GM18861 (cell line): ENCODE measurements at regions not wholly inside any gene's neighbourhood (a gene's known extent, or its start where the extent isn't known, plus 50 kb on each side); places are given as distances from the start of the nearest gene placed in this dataset.

Experiments
- ATAC-seq: cut with Tn5 transposase; IDR thresholded peaks from one replicate; pipeline ENCODE4 v1.9.1; 2021; ENCODE audit not compliant: unreplicated experiment

DNA sequence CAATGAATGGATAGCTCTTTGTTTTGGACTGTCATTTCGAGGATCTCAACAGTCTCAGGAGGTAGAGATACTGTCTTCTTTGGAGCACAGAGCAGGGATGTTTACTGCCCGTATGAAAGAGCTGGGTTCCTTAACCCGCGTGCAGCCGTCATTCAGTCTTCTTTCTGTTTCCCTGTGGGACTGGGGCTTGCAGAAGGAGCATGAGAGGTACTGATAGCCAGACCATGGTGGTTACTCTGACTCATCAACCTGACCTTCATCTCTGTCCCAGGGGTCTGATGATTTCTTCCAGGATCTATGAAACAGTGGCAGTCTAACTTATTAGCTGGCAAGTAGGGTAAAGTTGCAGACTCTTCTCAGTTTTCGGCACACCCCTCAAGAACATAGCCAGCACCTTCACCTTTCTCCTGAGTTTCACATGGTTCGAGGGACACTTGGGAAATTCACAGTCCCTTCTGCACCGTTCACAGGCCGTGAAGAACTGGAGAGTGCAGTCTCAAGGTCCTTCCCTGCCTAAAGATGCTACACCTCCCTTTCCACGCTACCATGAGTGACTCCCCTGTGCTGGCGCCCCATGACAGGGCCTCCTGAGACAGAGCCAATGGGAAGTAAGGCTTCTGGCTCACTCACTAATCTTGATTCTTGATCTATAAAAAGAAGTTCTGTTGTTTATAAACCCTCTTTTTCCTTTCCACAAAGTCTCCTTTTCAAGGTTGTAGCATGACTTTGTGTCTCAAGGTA, 226.2 kb downstream of the MC4R start:
- peak; percentile 88 for ATAC-seq

DNA sequence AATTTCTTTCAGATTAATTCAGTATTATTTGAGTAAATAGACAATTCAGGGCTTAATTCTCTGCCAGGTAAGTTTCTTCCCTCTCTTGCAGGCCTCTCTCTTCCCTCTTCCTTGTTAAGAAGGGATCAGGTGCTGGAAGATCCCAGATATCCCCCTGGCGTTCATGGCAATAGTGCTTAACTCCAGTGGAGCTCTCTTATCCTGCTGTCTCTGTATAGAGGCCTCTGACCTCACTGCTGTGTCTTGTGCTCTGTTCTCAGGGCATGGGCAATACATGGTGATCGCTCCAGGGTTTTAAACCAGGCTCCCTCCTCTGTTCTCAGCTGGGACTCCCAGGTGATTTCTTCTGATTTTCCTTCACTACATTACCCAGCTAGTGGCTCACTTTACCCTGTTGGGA, 226.8 kb downstream of the MC4R start:
- ATAC-seq, result no peak

DNA sequence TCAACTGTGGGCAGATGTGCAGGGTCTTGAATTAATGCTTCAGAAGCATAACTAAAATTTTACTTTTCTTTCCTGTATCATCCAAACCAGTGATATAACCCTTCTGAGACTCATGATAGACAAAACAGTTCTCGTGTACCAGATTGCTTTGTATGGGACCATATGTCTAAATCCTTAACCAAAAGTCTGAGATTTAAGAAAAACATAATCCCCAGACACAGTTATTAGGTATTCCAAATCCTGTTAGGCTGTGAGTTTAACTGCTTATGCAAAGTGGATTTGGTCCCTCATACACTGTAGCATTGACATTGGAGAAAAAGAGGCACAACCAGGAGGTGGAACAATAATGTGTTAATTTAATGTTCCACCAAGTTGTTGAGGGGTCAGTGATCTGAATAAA, 235.0 kb downstream of the PMAIP1 start:
- no peak for ATAC-seq

DNA sequence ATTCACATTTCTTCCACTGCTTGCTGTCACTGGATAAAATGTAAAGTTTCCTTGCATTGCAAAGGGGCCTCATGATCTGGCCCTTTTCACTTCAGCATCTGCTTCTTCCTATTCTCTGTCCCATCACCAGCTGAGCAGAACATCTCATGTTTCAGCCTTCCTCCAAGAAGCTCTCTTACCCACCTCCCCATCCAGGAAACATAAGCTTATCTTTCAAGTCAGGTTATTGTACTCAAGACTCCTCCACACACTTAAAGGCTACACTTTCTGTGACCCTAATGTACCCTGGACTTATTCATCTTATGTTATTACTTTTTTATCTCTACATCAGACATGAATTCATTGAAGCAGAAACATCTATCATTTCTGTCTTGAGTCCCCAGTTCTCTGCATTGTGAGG, 230.5 kb downstream of the PMAIP1 start:
- no peak for ATAC-seq

DNA sequence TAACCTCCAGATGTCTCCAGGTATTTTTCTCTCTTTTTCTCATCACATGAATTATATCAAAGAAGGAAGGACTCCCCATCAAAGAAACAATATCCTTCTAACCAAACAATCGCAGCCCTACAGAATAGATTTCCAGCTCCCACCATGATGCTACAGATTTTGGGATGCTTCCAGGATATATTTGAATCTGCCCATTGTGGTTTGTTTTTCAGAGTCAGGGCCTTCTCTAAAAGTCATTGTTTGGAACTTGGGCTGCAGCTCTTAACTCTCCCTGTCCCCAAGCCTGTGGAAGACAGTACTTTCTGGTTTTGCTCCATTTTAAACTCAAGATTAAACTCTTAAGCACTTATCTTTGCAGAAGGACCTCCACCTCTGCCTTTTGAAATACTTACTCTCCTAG, 223.2 kb downstream of the PMAIP1 start:
- ATAC-seq, result no peak

DNA sequence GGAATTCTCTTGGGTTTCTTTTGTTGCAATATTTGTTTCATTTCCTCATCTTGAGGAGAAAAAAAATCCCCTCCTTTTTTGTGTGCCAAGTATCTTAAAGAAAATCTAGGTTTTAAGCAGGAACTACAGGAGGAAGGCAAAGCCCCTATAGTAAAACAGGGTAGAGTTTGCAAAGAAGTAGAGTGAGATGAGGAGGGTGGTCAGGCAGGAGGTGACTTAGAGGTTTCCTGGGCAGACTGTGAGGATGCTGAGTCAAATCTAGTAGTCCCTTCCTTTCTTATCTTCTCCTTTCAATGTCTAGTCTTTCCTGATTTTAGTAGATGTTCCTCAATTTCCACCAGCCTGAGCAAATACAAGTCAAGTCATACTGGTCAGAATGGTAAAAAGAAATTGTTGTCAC, 222.5 kb downstream of the PMAIP1 start:
- no peak for ATAC-seq

DNA sequence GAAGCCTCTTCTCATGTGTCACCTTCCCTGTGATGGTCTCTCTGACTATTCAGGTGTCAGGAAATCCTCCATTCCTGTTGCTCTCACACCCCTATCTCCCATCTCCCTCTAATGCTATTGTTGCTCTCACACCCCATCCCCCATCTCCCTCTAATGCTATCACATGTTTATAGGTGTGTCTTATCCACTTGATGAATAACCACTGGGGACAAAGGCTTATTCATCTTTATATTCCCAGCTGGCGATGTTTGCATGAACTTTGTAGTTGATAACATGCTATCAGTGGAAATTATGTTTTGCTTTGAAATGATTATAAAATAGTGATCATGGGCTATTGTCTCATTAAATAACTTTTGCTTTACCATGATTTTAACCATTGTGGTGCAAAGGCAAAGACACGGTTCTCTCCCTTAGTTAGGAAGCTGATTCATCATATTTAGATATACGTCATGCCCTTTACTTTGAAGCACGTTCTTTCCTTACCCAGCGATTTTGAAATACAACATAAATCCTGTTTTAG, 220.5 kb downstream of the PMAIP1 start:
- ATAC-seq, result no peak

DNA sequence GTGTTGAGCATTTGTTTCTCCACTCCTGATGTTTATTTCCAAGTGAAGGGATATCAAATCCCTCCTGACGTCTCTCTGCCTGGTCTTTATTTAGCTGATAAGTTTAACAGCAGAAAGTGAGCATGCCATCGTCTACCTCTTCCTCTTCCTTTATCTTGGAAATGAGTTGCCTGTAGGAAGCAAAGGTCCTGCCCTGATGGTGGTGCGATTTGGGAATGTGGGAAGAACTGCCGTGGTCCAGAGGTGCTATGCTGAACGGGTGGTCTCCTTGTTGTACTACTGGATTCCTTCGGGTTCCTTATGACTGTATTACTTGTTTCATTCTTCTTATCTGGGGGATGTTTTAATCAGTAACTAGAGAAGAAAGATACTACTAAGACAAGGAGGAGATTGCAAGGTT, 217.5 kb downstream of the PMAIP1 start:
- ATAC-seq, result no peak

DNA sequence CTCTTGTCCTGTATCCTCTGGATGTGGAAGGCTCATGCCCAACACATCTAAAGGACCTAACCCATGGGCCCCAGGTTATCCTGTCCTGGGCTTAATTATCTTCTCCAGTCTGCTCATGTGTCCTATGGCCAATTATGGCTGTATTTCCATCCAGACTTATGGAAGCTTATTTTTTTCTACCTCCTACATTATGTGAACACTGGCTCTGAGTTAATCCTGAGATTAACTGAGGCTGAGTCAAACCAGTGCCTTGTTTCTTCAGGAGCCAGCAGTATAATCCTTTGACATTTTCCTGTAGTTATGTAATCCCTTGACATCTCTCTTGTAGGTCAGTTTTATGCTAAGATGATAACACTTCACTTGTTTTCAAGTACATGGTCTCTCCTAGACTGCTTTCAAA, 213.6 kb downstream of the PMAIP1 start:
- no peak for ATAC-seq

DNA sequence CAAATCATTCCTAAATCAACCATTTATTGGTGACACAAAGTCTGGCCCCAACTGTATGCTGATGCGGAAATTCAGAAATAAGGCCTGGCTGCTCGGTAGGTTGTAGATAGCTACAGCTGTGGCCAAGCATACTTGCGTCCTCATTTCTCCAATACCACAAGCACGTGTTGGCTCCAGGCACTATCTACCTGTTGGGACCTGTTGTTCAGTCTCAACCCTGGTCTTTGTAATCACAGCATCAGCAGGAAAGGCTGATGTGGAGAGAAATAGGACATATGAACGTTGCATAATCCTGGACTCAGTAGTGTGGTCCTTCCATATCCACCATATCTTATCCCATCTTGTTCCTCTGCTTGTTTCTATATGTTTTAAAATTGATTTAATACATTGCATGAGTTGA, 212.6 kb downstream of the PMAIP1 start:
- no peak for ATAC-seq

DNA sequence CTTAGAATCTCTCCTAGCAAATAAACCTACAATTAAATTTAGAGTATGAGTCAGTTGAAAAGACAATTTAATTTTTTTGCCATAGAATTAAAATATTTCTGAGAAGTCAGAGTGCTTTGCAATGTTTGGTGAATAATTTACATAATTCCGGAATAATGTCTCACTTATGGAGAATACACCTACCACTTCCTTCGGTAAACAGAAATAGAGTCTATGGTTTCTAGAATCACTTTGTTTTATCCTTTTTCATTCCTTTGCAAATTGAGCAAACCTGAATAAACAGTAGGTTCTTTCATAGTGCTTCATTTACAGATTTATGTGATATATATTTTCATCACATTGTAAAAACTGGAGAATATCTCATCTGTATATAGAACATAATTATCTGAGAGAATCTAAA, 211.7 kb downstream of the PMAIP1 start:
- ATAC-seq, result no peak

DNA sequence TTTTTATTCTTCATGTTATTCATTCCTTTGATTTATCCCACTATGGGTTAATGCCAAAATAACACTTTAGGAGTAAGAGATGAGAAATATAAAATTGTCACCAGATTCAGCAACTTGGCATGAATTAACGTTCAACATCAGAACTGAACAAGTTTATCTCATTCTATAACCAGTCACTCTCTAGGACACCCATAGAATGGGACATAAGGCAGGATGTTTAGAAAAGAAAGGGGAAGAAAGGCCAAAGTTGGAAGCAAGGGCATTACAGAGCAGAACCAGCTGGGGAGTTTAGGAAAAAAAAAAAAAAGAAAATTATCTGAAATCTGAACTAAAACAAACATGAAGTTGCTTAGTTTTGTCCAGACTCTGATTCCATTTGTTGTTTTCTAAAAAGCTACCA, 211.0 kb downstream of the PMAIP1 start:
- ATAC-seq, result no peak

DNA sequence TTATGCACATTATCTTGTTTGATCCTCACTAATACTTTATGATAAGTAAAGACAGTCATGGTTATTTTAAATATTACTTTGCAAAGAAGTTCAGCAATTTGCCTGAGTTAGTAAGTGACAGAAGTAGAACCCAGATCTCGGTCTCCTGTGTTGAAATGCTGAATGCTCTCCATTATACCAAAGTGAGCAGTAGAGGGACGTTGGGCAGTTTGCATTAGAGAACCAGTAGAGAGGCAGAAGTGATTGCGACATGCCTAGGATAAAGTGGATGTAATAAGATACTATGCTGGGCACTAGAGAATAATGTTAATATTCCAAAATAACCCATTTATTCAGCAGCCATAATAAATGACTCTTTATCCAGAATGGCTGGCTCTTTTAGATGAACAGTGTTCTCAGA, 201.0 kb downstream of the PMAIP1 start:
- ATAC-seq, result no peak

DNA sequence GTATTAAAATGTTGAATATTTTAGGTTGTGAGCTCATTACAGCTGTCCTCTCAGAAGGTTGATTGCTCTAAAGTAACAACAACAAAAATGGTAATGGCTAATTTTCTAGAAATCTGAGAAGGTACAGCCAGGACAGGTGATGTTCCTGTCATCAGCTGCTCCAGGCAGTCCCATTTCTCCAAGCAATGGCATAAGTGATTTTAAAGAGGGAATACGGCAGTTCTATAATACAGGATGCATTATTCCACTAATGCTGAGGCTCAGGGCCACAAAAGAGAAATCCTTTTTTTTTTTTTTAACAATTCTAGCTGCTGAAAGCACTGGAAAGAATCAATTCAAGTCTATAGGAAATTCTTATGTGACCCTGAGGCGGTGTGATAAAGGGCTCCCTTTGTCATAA, 199.9 kb downstream of the PMAIP1 start:
- ATAC-seq, result no peak

DNA sequence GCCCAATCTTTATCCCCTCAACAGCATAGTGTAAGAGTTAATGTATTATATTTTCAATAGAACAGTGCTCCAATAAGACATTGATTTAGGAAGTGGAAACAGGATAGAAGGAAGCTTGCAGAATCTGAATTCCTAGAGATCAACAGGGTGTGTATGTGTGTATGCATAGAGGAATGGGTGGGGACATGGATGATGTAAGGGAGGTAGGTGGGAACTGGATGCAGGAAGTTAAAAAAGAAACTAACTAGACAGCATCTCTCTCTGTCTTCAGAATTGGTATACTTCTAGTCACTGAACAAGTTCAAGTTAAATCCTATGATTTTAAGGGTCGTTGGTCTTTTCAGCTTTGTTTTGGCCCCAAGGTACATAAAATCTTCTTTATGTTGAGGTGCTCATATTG, 196.6 kb downstream of the PMAIP1 start:
- ATAC-seq, result no peak

DNA sequence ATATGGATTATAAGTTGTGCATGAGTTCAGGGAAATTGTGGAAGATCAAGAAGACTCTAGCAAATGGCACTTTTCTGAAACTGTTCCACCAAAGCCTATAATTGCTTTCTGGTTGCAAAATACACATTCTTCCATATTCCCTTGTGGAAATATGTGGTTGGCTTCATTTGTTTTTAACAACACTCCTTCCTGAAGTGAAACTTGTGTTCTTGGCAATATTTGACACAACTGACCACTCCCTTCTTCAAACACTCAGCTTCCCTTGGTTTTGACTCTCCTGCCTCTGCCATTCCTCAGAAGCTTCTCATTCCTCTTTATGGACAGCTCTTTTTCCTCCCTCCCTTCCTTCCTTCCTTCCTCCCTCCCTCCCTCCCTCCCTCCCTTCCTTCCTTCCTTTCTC, 192.3 kb downstream of the PMAIP1 start:
- no peak for ATAC-seq

DNA sequence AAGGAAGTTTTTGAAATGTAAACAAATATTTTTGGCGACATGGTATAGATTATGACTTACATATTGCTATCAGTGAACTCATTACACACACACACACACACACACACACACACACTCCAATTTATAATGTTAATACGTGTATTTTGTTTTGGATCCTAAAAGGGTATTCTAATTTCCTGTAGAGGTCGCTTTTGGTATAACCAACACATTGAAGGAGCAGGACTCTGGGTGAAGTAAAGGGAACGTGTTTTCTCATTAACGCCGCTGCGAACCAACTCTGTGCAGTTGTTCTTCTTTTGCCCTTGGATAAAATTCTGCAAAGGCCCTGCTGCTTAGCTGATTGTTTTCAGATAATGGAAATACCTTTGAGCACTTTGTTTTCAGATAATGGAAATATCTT, 190.4 kb downstream of the PMAIP1 start:
- ATAC-seq, result peak; percentile 46

DNA sequence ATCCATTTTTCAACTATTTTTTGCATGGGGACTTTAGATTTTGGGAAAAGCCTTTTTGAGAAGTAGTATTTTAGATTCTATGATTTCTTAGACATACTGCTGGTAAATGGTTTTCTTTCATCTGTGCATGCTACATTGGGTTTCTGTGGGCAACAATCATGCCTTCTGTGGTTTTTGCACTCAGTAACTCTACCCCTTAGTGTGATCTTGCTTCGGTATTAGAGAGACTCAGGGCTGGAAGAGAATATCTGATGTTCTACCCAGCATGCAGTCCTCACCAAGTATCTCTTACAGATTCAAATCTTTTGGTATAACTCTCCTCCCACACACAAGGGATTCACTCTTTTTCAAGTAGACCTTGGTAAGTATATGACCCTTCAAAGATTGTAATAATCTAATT, 183.0 kb downstream of the PMAIP1 start:
- peak; percentile 92 for ATAC-seq

DNA sequence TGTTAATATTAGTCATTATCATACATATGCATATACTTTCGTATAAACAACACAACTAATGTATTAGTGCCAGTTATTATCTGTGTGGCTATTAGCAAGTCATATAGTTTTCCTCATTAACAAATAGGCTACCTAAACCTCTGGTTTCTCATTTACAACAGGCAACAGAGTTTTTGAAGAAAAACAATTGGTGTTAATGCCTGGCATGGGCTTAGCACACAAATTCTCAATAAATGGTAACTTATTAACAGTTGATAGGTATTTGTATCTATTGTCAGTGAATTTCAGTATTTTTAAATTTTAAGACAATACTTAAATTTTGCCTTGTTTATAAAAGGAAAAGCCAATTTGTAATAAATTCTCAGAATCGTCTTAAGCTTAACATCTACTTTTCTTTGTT, 182.5 kb downstream of the PMAIP1 start:
- ATAC-seq, result peak; percentile 30

DNA sequence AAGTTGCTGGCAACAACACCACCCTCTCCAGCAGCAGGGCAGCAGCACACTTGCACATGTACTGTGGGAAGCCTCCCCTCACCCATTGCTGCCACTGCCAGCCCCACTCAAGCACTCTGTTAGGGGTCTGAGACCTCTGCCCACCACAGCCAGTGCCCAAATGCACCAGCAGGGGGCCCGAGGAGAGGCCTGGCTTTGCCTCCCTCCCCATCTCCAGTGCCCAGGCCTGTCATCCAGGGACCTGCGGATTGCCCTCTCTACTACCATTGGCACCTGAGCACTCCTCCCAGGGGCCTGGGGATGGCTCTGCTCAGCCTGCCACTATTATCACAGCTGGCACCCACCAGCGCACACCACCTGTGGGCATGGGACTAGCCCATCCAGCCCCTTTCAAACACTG, 175.7 kb downstream of the PMAIP1 start:
- ATAC-seq, result no peak

DNA sequence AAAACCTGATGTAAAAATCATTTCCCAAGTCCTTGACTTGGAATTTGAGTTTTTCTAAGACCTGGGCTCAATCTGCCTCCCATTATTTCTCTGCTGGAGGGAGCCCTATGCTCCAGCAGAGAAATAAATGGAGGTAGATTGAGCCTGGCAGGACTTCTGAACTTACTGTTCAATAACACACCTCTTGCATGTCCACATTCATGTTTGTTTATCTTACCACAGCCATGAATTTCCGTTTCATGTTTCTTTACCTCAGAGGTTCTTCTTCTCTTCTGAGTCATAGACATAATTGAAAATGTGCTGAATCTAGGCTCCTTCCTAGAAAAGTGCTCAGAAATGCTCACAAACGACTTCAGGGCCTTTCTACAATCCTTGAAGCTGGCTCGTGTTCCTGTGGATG, 170.8 kb downstream of the PMAIP1 start:
- ATAC-seq, result no peak

DNA sequence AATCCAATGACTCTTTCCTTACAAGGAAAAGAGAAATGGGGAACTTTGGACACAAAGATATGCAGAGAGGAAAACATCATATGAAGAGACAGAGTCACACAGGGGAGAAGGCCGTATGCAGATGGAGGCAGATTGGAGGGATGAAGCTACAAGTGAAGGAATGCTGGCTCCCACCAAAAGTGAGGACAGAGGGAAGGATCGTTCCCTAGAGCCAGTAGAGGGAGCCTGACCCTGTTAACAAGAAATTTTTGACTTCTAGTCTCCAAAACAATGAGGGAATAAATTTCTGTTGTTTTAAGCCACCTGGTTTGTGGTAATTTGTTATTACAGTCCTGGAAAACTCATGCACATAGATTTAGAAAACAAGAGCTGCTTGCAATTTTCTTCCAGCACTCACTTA, 169.3 kb downstream of the PMAIP1 start:
- no peak for ATAC-seq
